ENCODE measurements at regions not wholly inside any gene's neighbourhood (a gene's known extent, or its start where the extent isn't known, plus 50 kb on each side); places are given as distances from the start of the nearest gene placed in this dataset.

- Histone ChIP-seq H3K36me3 (ENCODE audit: control insufficient read depth in 2 of 2, extremely low read depth in 1 of 2, insufficient read depth in 2 of 2, low read length in 2 of 2) (no peaks in the 10 kb centered on the region), H3K79me2 (ENCODE audit: control insufficient read depth, insufficient read depth, low read length) (no peaks in the 10 kb centered on the region), H3K4me3 (replicated peaks in 1 of 3; ENCODE audit: insufficient read depth in 1 of 3, low read depth in 1 of 3, low read length in 3 of 3) (no peak overlapping the region), H3K27ac (ENCODE audit: insufficient read depth, low read depth, low read length) (no peak overlapping the region), H4K20me1 (replicated peaks; ENCODE audit: control insufficient read depth, extremely low read depth, insufficient read depth, low read length) (no peaks in the 10 kb centered on the region), H2AFZ (ENCODE audit: low read depth, low read length) (no peak overlapping the region), H3K4me1 (ENCODE audit: control insufficient read depth, extremely low read depth, insufficient read depth, low read length) (no peaks in the 10 kb centered on the region), H3K4me2 (ENCODE audit: insufficient read depth, low read length) (no peak overlapping the region), H3K9ac (replicated peaks; ENCODE audit: extremely low read depth, insufficient read depth, low read length) (no peak overlapping the region), H3K9me1 (replicated peaks; ENCODE audit: control insufficient read depth, extremely low read depth, insufficient read depth, low read length) (no peaks in the 10 kb centered on the region), H3K9me3 (replicated peaks; ENCODE audit: control insufficient read depth, insufficient read depth, low read length) (peaks cover 3% of the 10 kb centered on the region), H3K27me3 (ENCODE audit: control insufficient read depth in 2 of 2, insufficient read depth in 2 of 2, low read length in 2 of 2) (no peaks in the 10 kb centered on the region)
- no TSS peak for BruUV-seq (replicated peaks)
- ChIA-PET POLR2A (no interaction called here), CTCF (no interaction called here)
- DNase-seq (ENCODE audit: low read depth, low spot score) (no peak), FAIRE-seq (no peak)
- dilution Hi-C loops (cut with MboI; ENCODE audit: extremely low pct_ligation_motif_present, low sequenced_read_pairs) (no loop called here), intact Hi-C loops (cut with micrococcal nuclease) (no loop called here)
- TF ChIP-seq POLR2AphosphoS5 (IDR thresholded peaks at IDR 0.05; ENCODE audit: insufficient read depth, low read depth, low read length) (no peak), POLR2A (IDR thresholded peaks at IDR 0.05; ENCODE audit: low read depth, low read length) (no peak), JUN (IDR thresholded peaks at IDR 0.05; ENCODE audit: borderline replicate concordance, insufficient read depth, insufficient read length, low read depth) (no peak), MYC (IDR thresholded peaks at IDR 0.05; ENCODE audit: low read depth, low read length) (no peak), EZH2 (IDR thresholded peaks at IDR 0.05; ENCODE audit: borderline replicate concordance, low read depth, low read length, severe bottlenecking) (no peak), MAX (IDR thresholded peaks at IDR 0.05; ENCODE audit: insufficient read depth, insufficient read length) (no peak), GATA2 (IDR thresholded peaks at IDR 0.05; ENCODE audit: insufficient read depth, insufficient read length, low read depth, low read length) (no peak), FOS (IDR thresholded peaks at IDR 0.05; ENCODE audit: borderline replicate concordance, insufficient read depth, low read length) (no peak)
Measured at GRCh38 chr14:97164021-97164420, 366.8 kb downstream of the VRK1 start.

DNA sequence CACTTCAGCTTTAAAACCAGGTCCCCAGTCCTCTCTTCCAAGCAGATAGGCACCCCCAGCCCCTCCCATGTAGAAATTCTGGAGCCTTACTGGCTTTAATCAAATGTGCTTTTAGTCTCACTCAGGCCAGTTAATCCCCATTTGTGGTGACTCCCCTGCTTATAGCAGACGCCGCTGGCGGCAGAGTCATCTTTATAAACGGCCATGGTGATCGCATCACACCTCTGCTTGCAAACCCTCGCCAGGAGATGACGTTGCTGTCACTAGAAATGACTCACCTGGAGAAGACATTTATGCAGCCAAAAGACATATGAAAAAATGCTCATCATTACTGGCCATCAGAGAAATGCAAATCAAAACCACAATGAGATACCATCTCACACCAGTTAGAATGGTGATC, 369.3 kb downstream of the VRK1 start:
- Histone ChIP-seq H3K27me3 (ENCODE audit: control insufficient read depth in 2 of 2, insufficient read depth in 2 of 2, low read length in 2 of 2) (no peaks in the 10 kb centered on the region), H3K9me3 (replicated peaks; ENCODE audit: control insufficient read depth, insufficient read depth, low read length) (peaks cover 7% of the 10 kb centered on the region), H3K36me3 (ENCODE audit: control insufficient read depth in 2 of 2, extremely low read depth in 1 of 2, insufficient read depth in 2 of 2, low read length in 2 of 2) (no peaks in the 10 kb centered on the region), H3K4me1 (ENCODE audit: control insufficient read depth, extremely low read depth, insufficient read depth, low read length) (no peaks in the 10 kb centered on the region), H3K4me2 (ENCODE audit: insufficient read depth, low read length) (no peak overlapping the region), H3K27ac (ENCODE audit: insufficient read depth, low read depth, low read length) (no peak overlapping the region), H3K9me1 (replicated peaks; ENCODE audit: control insufficient read depth, extremely low read depth, insufficient read depth, low read length) (no peaks in the 10 kb centered on the region), H4K20me1 (replicated peaks; ENCODE audit: control insufficient read depth, extremely low read depth, insufficient read depth, low read length) (no peaks in the 10 kb centered on the region), H3K4me3 (replicated peaks in 1 of 3; ENCODE audit: insufficient read depth in 1 of 3, low read depth in 1 of 3, low read length in 3 of 3) (no peak overlapping the region), H3K9ac (replicated peaks; ENCODE audit: extremely low read depth, insufficient read depth, low read length) (no peak overlapping the region), H2AFZ (ENCODE audit: low read depth, low read length) (no peak overlapping the region), H3K79me2 (ENCODE audit: control insufficient read depth, insufficient read depth, low read length) (no peaks in the 10 kb centered on the region)
- no peak for DNase-seq (ENCODE audit: low read depth, low spot score)
- ChIA-PET POLR2A (no interaction called here), CTCF (no interaction called here)
- no TSS peak for BruUV-seq (replicated peaks)
- no peak for TF ChIP-seq MYC (IDR thresholded peaks at IDR 0.05; ENCODE audit: low read depth, low read length)
- TF ChIP-seq FOS (IDR thresholded peaks at IDR 0.05; ENCODE audit: borderline replicate concordance, insufficient read depth, low read length): no peak
- no peak for TF ChIP-seq CTCF (IDR thresholded peaks at IDR 0.05; ENCODE audit: extremely low read depth in 1 of 2, insufficient read depth in 1 of 2, low read depth in 1 of 2, low read length in 2 of 2)
- no peak for TF ChIP-seq POLR2AphosphoS5 (IDR thresholded peaks at IDR 0.05; ENCODE audit: insufficient read depth, low read depth, low read length)
- no peak for TF ChIP-seq MAX (IDR thresholded peaks at IDR 0.05; ENCODE audit: insufficient read depth, insufficient read length)
- TF ChIP-seq JUN (IDR thresholded peaks at IDR 0.05; ENCODE audit: borderline replicate concordance, insufficient read depth, insufficient read length, low read depth): no peak
- TF ChIP-seq EZH2 (IDR thresholded peaks at IDR 0.05; ENCODE audit: borderline replicate concordance, low read depth, low read length, severe bottlenecking): no peak
- TF ChIP-seq POLR2A (IDR thresholded peaks at IDR 0.05; ENCODE audit: low read depth, low read length): no peak
- intact Hi-C loops (cut with micrococcal nuclease) (no loop called here), dilution Hi-C loops (cut with MboI; ENCODE audit: extremely low pct_ligation_motif_present, low sequenced_read_pairs) (no loop called here)
- FAIRE-seq: no peak
